ENCODE measurements at regions not wholly inside any gene's neighbourhood (a gene's known extent, or its start where the extent isn't known, plus 50 kb on each side); places are given as distances from the start of the nearest gene placed in this dataset.

GRCh38 chr2:12970861-12971260 is 254.1 kb downstream of the TRIB2 start:
- DNase-seq (ENCODE audit: low read depth) = peak; percentile 78

- DNase-seq (ENCODE audit: low read depth) = no peak
Observed at GRCh38 chr2:12971581-12972365, 255.0 kb downstream of the TRIB2 start.

GRCh38 chr2:12978066-12978835 is 261.5 kb downstream of the TRIB2 start:
- no peak for DNase-seq (ENCODE audit: low read depth)

- DNase-seq (ENCODE audit: low read depth) = no peak
Observed at GRCh38 chr2:12979066-12979465, 262.3 kb downstream of the TRIB2 start.

GRCh38 chr2:12980817-12981216 is 264.1 kb downstream of the TRIB2 start:
- DNase-seq (ENCODE audit: low read depth) = no peak

- DNase-seq (ENCODE audit: low read depth) = peak; percentile 51
Observed at GRCh38 chr2:12982149-12982584, 265.4 kb downstream of the TRIB2 start.

- no peak for DNase-seq (ENCODE audit: low read depth)
Observed at GRCh38 chr2:12987246-12987645, 270.5 kb downstream of the TRIB2 start.

- DNase-seq (ENCODE audit: low read depth) = no peak
Observed at GRCh38 chr2:12988279-12988678, 271.5 kb downstream of the TRIB2 start.

- DNase-seq (ENCODE audit: low read depth) = peak; percentile 29
Observed at GRCh38 chr2:12990523-12990922, 273.8 kb downstream of the TRIB2 start.

GRCh38 chr2:12998685-12999084 is 281.9 kb downstream of the TRIB2 start:
- DNase-seq (ENCODE audit: low read depth) = no peak

- DNase-seq (ENCODE audit: low read depth) = no peak
Observed at GRCh38 chr2:13000664-13001363, 284.1 kb downstream of the TRIB2 start.

GRCh38 chr2:13001408-13001807 is 284.7 kb downstream of the TRIB2 start:
- no peak for DNase-seq (ENCODE audit: low read depth)

GRCh38 chr2:13002536-13003331 is 286.0 kb downstream of the TRIB2 start:
- DNase-seq (ENCODE audit: low read depth) = no peak

GRCh38 chr2:13003500-13003899 is 286.8 kb downstream of the TRIB2 start:
- DNase-seq (ENCODE audit: low read depth) = no peak

GRCh38 chr2:13005048-13005447 is 288.3 kb downstream of the TRIB2 start:
- DNase-seq (ENCODE audit: low read depth) = no peak

GRCh38 chr2:13005761-13006335 is 289.1 kb downstream of the TRIB2 start:
- no peak for DNase-seq (ENCODE audit: low read depth)

GRCh38 chr2:13006426-13006825 is 289.7 kb downstream of the TRIB2 start:
- no peak for DNase-seq (ENCODE audit: low read depth)

- DNase-seq (ENCODE audit: low read depth) = peak; percentile 76
Observed at GRCh38 chr2:13006829-13007717, 290.3 kb downstream of the TRIB2 start.

GRCh38 chr2:13009027-13009642 is 292.4 kb downstream of the TRIB2 start:
- peak; percentile 37 for DNase-seq (ENCODE audit: low read depth)

GRCh38 chr2:13010283-13010682 is 293.5 kb downstream of the TRIB2 start:
- no peak for DNase-seq (ENCODE audit: low read depth)

All from ELR (cell line).